Medulla oblongata (tissue), 1 donor: ENCODE measurements at regions not wholly inside any gene's neighbourhood (a gene's known extent, or its start where the extent isn't known, plus 50 kb on each side); places are given as distances from the start of the nearest gene placed in this dataset.
"Not testable (repeated sequence)": the region's sequence is repeated elsewhere in the genome, so short reads cannot be mapped to it uniquely, and the experiment has no call there.

Experiments
- DNase-seq: peaks from one replicate; pipeline ENCODE4 v3.0.0-alpha.2; 2015; ENCODE audit errors: extremely low spot score

- no peak for DNase-seq
Observed at GRCh38 chr10:80750268-80750667, 212.6 kb downstream of the SH2D4B start.

- DNase-seq, result no peak
Observed at GRCh38 chr10:80751940-80752339, 214.2 kb downstream of the SH2D4B start.

GRCh38 chr10:80753612-80754011, 215.9 kb downstream of the SH2D4B start:
- no peak for DNase-seq

- no peak for DNase-seq
Observed at GRCh38 chr10:80755893-80756292, 218.2 kb downstream of the SH2D4B start.

GRCh38 chr10:80759693-80760092, 222.0 kb downstream of the SH2D4B start:
- DNase-seq, result no peak

- no peak for DNase-seq
Observed at GRCh38 chr10:80760914-80761371, 223.2 kb downstream of the SH2D4B start.

- DNase-seq, result no peak
Observed at GRCh38 chr10:80767963-80768362, 230.3 kb downstream of the SH2D4B start.

GRCh38 chr10:80769700-80770160, 232.0 kb downstream of the SH2D4B start:
- no peak for DNase-seq

- no peak for DNase-seq
Observed at GRCh38 chr10:80770239-80770638, 232.5 kb downstream of the SH2D4B start.

GRCh38 chr10:80771285-80771684, 233.6 kb downstream of the SH2D4B start:
- no peak for DNase-seq

GRCh38 chr10:80771902-80772555, 234.3 kb downstream of the SH2D4B start:
- DNase-seq, result no peak

GRCh38 chr10:80772596-80772995, 234.9 kb downstream of the SH2D4B start:
- DNase-seq, result no peak

GRCh38 chr10:80784695-80785094, 247.0 kb downstream of the SH2D4B start:
- no peak for DNase-seq

GRCh38 chr10:80786322-80786721, 248.6 kb downstream of the SH2D4B start:
- DNase-seq, result no peak

- DNase-seq, result no peak
Observed at GRCh38 chr10:80787952-80788351, 250.2 kb downstream of the SH2D4B start.

- DNase-seq, result no peak
Observed at GRCh38 chr10:80794994-80795393, 257.3 kb downstream of the SH2D4B start.

- no peak for DNase-seq
Observed at GRCh38 chr10:80805343-80806020, 267.8 kb downstream of the SH2D4B start.

- no peak for DNase-seq
Observed at GRCh38 chr10:80814147-80814652, 276.5 kb downstream of the SH2D4B start.

GRCh38 chr10:80829151-80829550, 291.4 kb downstream of the SH2D4B start:
- no peak for DNase-seq

- DNase-seq, result no peak
Observed at GRCh38 chr10:80829562-80829961, 291.9 kb downstream of the SH2D4B start.

- DNase-seq, result not testable (repeated sequence)
Observed at GRCh38 chr10:80832693-80833092, 295.0 kb downstream of the SH2D4B start.

GRCh38 chr10:80855348-80855971, 317.8 kb downstream of the SH2D4B start:
- peak; percentile 28 for DNase-seq

GRCh38 chr10:80856186-80856585, 318.5 kb downstream of the SH2D4B start:
- DNase-seq, result no peak
